Fibroblast of mammary gland (primary cell): ENCODE measurements at regions not wholly inside any gene's neighbourhood (a gene's known extent, or its start where the extent isn't known, plus 50 kb on each side); places are given as distances from the start of the nearest gene placed in this dataset.
"Not testable (repeated sequence)": the region's sequence is repeated elsewhere in the genome, so short reads cannot be mapped to it uniquely, and the experiment has no call there.

Experiments used
- DNase-seq: peaks from one replicate; pipeline ENCODE4 v3.0.0-alpha.2; 2010; ENCODE audit warnings: low read depth
- H3K4me3 ChIP-seq: 2 replicates; pipeline ENCODE4 v1.5.1; 2011; ENCODE audit warnings: low read depth, mild to moderate bottlenecking, low read length, moderate library complexity; ENCODE audit not compliant: control insufficient read depth
- CTCF ChIP-seq: conservative IDR thresholded peaks from 2 replicates; pipeline ENCODE4 v1.5.1; 2011; ENCODE audit warnings: low read depth, low read length, inconsistent platforms; ENCODE audit not compliant: control insufficient read depth, insufficient read depth

GRCh38 chr4:131459430-131460101, 1689.5 kb upstream of the PCDH10 start:
- H3K4me3 ChIP-seq, result no peak overlapping the region
- no peak for TF ChIP-seq CTCF
- no peak for DNase-seq

GRCh38 chr4:131470360-131470759, 1678.7 kb upstream of the PCDH10 start:
- H3K4me3 ChIP-seq, result no peak overlapping the region
- no peak for TF ChIP-seq CTCF
- no peak for DNase-seq

- no peak for TF ChIP-seq CTCF
- H3K4me3 ChIP-seq, result no peak overlapping the region
- no peak for DNase-seq
These were observed 1660.3 kb upstream of the PCDH10 start for GRCh38 chr4:131488772-131489171.

- not testable (repeated sequence) for DNase-seq
These were observed 1652.9 kb upstream of the PCDH10 start for GRCh38 chr4:131496211-131496610.

GRCh38 chr4:131499141-131499873, 1649.8 kb upstream of the PCDH10 start:
- DNase-seq, result peak; percentile 81
- no peak for TF ChIP-seq CTCF
- H3K4me3 ChIP-seq, result no peak overlapping the region

More at GRCh38 chr4:131496211-131496610, 1652.9 kb upstream of the PCDH10 start:
- H3K4me3 ChIP-seq, result not testable (repeated sequence)

- H3K4me3 ChIP-seq, result no peak overlapping the region
- DNase-seq, result peak; percentile 48
- TF ChIP-seq CTCF, result no peak
These were observed 1639.6 kb upstream of the PCDH10 start for GRCh38 chr4:131509521-131509920.

GRCh38 chr4:131526686-131527085, 1622.4 kb upstream of the PCDH10 start:
- no peak for DNase-seq
- no peak overlapping the region for H3K4me3 ChIP-seq
- TF ChIP-seq CTCF, result no peak
